IMR-90 (cell line): ENCODE measurements at regions not wholly inside any gene's neighbourhood (a gene's known extent, or its start where the extent isn't known, plus 50 kb on each side); places are given as distances from the start of the nearest gene placed in this dataset.

ENCODE experiments used
- CTCF ChIP-seq: conservative IDR thresholded peaks from 2 replicates; pipeline ENCODE4 v1.5.1; 2012; ENCODE audit warnings: mild to moderate bottlenecking, low read depth, low read length, improper control_type of control experiment
- FOS ChIP-seq: fragments of 150-350 bp; IDR thresholded peaks from 2 replicates; pipeline ENCODE4 v1.6.1; 2016; ENCODE audit warnings: low read depth, low read length
- MAZ ChIP-seq: IDR thresholded peaks from 2 replicates; pipeline ENCODE4 v1.6.1; 2012; ENCODE audit warnings: low read depth, mild to moderate bottlenecking, low read length, improper control_type of control experiment, moderate library complexity, borderline replicate concordance
- MXI1 ChIP-seq: IDR thresholded peaks from 2 replicates; pipeline ENCODE4 v1.6.1; 2012; ENCODE audit warnings: low read depth, mild to moderate bottlenecking, low read length, moderate library complexity, borderline replicate concordance
- NFE2L2 ChIP-seq: fragments of 150-350 bp; IDR thresholded peaks from 2 replicates; pipeline ENCODE4 v1.6.1; 2016; ENCODE audit warnings: low read depth, mild to moderate bottlenecking, low read length
- POLR2A ChIP-seq: IDR thresholded peaks from 2 replicates; pipeline ENCODE4 v1.6.1; 2012; ENCODE audit warnings: mild to moderate bottlenecking, low read depth, low read length

DNA sequence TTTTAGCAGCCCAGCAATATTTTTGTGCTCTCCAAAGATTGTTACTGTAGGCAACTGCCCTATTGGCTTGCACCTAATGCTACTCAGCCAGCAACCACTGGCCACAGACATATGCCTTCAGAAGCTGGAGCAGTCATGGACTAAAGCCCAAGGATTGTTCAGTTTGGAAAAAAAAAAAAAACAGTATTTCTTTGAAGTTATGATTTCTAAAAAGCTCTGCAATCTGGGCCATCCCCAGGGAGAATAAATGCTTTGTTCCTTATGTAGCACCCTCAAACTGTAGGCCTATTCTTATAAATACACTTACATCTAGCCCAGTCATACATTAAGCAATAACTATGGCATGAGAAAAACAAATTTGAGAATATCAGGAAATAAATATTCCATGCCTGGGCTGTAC is 2190.5 kb upstream of the RAG2 start:
- TF ChIP-seq POLR2A, result no peak
- TF ChIP-seq MAZ, result no peak
- no peak for TF ChIP-seq MXI1
- no peak for TF ChIP-seq CTCF
- no peak for TF ChIP-seq FOS
- TF ChIP-seq NFE2L2, result no peak
